Hepatocyte (in vitro differentiated cells): ENCODE measurements at regions not wholly inside any gene's neighbourhood (a gene's known extent, or its start where the extent isn't known, plus 50 kb on each side); places are given as distances from the start of the nearest gene placed in this dataset.

Experiments used
- DNase-seq: peaks from one replicate; pipeline ENCODE4 v3.0.0-alpha.2; 2016; ENCODE audit warnings: low spot score
- H2AFZ ChIP-seq: fragments of 200-600 bp; sonication (generic); 2 replicates; pipeline ENCODE4 v1.6.0; 2016; ENCODE audit warnings: antibody characterized with exemption, mild to moderate bottlenecking
- H3K27ac ChIP-seq: fragments of 200-600 bp; sonication (generic); 2 replicates; pipeline ENCODE4 v1.5.1; 2016; ENCODE audit warnings: mild to moderate bottlenecking
- H3K27me3 ChIP-seq: fragments of 200-600 bp; sonication (generic); 2 replicates; pipeline ENCODE4 v1.6.1; 2016
- H3K36me3 ChIP-seq: fragments of 200-600 bp; sonication (generic); replicated peaks from 2 replicates; pipeline ENCODE4 v1.5.1; 2016; ENCODE audit warnings: low read depth; ENCODE audit not compliant: insufficient read depth
- H3K4me1 ChIP-seq: fragments of 200-600 bp; sonication (generic); 2 replicates; pipeline ENCODE4 v1.5.1; 2016; ENCODE audit warnings: mild to moderate bottlenecking, moderate library complexity; ENCODE audit not compliant: insufficient read depth
- H3K4me2 ChIP-seq: fragments of 200-600 bp; sonication (generic); 2 replicates; pipeline ENCODE4 v1.6.0; 2016
- H3K4me3 ChIP-seq: fragments of 200-600 bp; sonication (generic); 2 replicates; pipeline ENCODE4 v1.5.1; 2016; ENCODE audit warnings: mild to moderate bottlenecking
- H3K79me2 ChIP-seq: fragments of 200-600 bp; sonication (generic); 2 replicates; pipeline ENCODE4 v1.6.0; 2017; ENCODE audit warnings: mild to moderate bottlenecking
- H3K9me2 ChIP-seq: fragments of 200-600 bp; sonication (generic); replicated peaks from 2 replicates; pipeline ENCODE4 v1.6.0; 2017; ENCODE audit warnings: mild to moderate bottlenecking; ENCODE audit not compliant: insufficient read depth
- H3K9me3 ChIP-seq: fragments of 200-600 bp; sonication (generic); 2 replicates; pipeline ENCODE4 v1.5.1; 2016; ENCODE audit warnings: low read depth, mild to moderate bottlenecking
- H4K20me1 ChIP-seq: fragments of 200-600 bp; sonication (generic); 2 replicates; pipeline ENCODE4 v1.6.0; 2016; ENCODE audit warnings: mild to moderate bottlenecking; ENCODE audit not compliant: insufficient read depth, poor library complexity, severe bottlenecking
- EZH2 ChIP-seq: fragments of 200-600 bp; sonication (generic); IDR thresholded peaks from 2 replicates; pipeline ENCODE4 v1.6.1; 2016; ENCODE audit warnings: antibody characterized with exemption, mild to moderate bottlenecking, borderline replicate concordance
- EZH2phosphoT487 ChIP-seq: fragments of 200-600 bp; sonication (generic); IDR thresholded peaks from one replicate; pipeline ENCODE4 v1.6.1; 2018; ENCODE audit warnings: antibody characterized with exemption, mild to moderate bottlenecking, low read depth, moderate library complexity; ENCODE audit not compliant: unreplicated experiment, severe bottlenecking
- WGBS: methylation state at CpG from one replicate; pipeline ENCODE4 v1.1.6; 2016; ENCODE audit warnings: low lambda C conversion rate; ENCODE audit errors: missing lambda C conversion rate; 5-methylcytosine and 5-hydroxymethylcytosine counted together
- TF ChIP-seq, protein P1 (sequence below): fragments of 200-600 bp; sonication (generic); IDR thresholded peaks from 2 replicates; pipeline ENCODE4 v1.5.1; 2016; ENCODE audit warnings: antibody characterized with exemption, mild to moderate bottlenecking; ENCODE audit not compliant: poor library complexity

- no peak for DNase-seq
- no peaks in the 10 kb centered on the region for H3K9me2 ChIP-seq
- H3K4me1 ChIP-seq = no peaks in the 10 kb centered on the region
- 62% methylated on average over 5 of the region's 5 CpGs for WGBS
- H2AFZ ChIP-seq = no peak overlapping the region
- H4K20me1 ChIP-seq = no peaks in the 10 kb centered on the region
- no peaks in the 10 kb centered on the region for H3K27me3 ChIP-seq
- no peak overlapping the region for H3K27ac ChIP-seq
- no peaks in the 10 kb centered on the region for H3K36me3 ChIP-seq
- no peaks in the 10 kb centered on the region for H3K79me2 ChIP-seq
- no peaks in the 10 kb centered on the region for H3K9me3 ChIP-seq
- H3K4me2 ChIP-seq = no peak overlapping the region
- TF ChIP-seq EZH2phosphoT487 = no peak
- TF ChIP-seq, protein P1, sequence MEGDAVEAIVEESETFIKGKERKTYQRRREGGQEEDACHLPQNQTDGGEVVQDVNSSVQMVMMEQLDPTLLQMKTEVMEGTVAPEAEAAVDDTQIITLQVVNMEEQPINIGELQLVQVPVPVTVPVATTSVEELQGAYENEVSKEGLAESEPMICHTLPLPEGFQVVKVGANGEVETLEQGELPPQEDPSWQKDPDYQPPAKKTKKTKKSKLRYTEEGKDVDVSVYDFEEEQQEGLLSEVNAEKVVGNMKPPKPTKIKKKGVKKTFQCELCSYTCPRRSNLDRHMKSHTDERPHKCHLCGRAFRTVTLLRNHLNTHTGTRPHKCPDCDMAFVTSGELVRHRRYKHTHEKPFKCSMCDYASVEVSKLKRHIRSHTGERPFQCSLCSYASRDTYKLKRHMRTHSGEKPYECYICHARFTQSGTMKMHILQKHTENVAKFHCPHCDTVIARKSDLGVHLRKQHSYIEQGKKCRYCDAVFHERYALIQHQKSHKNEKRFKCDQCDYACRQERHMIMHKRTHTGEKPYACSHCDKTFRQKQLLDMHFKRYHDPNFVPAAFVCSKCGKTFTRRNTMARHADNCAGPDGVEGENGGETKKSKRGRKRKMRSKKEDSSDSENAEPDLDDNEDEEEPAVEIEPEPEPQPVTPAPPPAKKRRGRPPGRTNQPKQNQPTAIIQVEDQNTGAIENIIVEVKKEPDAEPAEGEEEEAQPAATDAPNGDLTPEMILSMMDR = no peak
- TF ChIP-seq EZH2 = no peak
- H3K4me3 ChIP-seq = no peak overlapping the region
These were observed 203.6 kb downstream of the EDEM1 start for GRCh38 chr3:5390936-5391625.

DNA sequence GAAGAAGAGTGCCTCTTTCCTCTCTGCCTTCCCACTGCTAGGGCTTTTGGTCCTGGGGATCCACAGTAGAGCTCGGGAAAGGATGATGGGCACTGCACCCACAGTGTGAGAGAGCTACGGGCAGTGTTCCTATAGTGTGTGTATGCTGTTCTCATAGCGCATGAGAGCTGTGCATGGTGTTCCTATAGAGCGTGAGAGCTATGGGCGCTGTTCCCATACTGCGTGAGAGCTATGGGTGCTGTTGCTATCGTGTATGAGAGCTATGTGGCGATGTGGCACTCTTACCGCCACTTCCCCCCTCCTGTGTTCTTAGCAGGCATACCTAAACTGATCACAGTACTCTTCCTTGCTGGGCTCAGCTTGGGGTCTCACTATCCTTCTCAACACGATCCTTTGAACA lies 213.5 kb downstream of the EDEM1 start:
- Histone ChIP-seq H3K4me3 (no peak overlapping the region), H3K4me1 (no peaks in the 10 kb centered on the region), H3K79me2 (no peaks in the 10 kb centered on the region), H3K9me2 (no peaks in the 10 kb centered on the region), H3K27ac (no peak overlapping the region), H3K27me3 (no peaks in the 10 kb centered on the region), H4K20me1 (no peaks in the 10 kb centered on the region), H3K4me2 (no peak overlapping the region), H3K9me3 (no peaks in the 10 kb centered on the region), H3K36me3 (no peaks in the 10 kb centered on the region), H2AFZ (no peak overlapping the region)
- no peak for DNase-seq
- TF ChIP-seq EZH2 = no peak
- TF ChIP-seq, protein P1 = no peak
- no peak for TF ChIP-seq EZH2phosphoT487
- WGBS = 91% methylated on average over 10 of the region's 10 CpGs

- H3K4me1 ChIP-seq = no peaks in the 10 kb centered on the region
- no peaks in the 10 kb centered on the region for H3K27me3 ChIP-seq
- no peak overlapping the region for H3K4me3 ChIP-seq
- DNase-seq = no peak
- TF ChIP-seq EZH2 = no peak
- TF ChIP-seq, protein P1 = no peak
- no peak for TF ChIP-seq EZH2phosphoT487
- 79% methylated on average over 2 of the region's 2 CpGs for WGBS
- no peaks in the 10 kb centered on the region for H3K79me2 ChIP-seq
- no peak overlapping the region for H3K27ac ChIP-seq
- H4K20me1 ChIP-seq = no peaks in the 10 kb centered on the region
- H3K36me3 ChIP-seq = no peaks in the 10 kb centered on the region
- H3K9me3 ChIP-seq = no peaks in the 10 kb centered on the region
- no peaks in the 10 kb centered on the region for H3K9me2 ChIP-seq
- no peak overlapping the region for H3K4me2 ChIP-seq
- no peak overlapping the region for H2AFZ ChIP-seq
These were observed 217.2 kb downstream of the EDEM1 start for GRCh38 chr3:5404718-5405117.
